SKM-1 (cell line): ENCODE measurements at regions not wholly inside any gene's neighbourhood (a gene's known extent, or its start where the extent isn't known, plus 50 kb on each side); places are given as distances from the start of the nearest gene placed in this dataset.

Experiments
- DNase-seq: peaks from one replicate; lab custom pipeline; 2025; ENCODE audit not compliant: unreplicated experiment; lab: John Stamatoyannopoulos, UW

DNA sequence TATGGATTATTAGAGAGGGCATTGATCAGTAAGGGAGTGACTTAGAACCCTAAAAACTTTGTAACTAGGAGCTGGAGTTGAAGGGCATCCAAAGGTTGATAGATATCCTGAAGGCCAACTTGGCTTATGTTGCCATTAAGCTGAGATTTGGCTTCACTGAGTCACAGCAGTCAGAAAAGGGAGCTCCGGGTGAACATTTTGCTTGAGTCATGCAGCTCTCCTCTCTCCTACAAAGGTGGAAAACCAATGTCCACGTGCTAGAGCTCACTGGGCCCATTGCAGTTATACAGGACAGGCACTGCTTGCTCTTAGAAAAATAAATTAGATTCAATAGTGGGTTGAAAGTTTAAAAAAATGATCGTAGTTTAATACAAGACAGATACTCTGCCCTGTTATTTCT, 87.3 kb upstream of the LRIG3 start:
- no peak for DNase-seq

DNA sequence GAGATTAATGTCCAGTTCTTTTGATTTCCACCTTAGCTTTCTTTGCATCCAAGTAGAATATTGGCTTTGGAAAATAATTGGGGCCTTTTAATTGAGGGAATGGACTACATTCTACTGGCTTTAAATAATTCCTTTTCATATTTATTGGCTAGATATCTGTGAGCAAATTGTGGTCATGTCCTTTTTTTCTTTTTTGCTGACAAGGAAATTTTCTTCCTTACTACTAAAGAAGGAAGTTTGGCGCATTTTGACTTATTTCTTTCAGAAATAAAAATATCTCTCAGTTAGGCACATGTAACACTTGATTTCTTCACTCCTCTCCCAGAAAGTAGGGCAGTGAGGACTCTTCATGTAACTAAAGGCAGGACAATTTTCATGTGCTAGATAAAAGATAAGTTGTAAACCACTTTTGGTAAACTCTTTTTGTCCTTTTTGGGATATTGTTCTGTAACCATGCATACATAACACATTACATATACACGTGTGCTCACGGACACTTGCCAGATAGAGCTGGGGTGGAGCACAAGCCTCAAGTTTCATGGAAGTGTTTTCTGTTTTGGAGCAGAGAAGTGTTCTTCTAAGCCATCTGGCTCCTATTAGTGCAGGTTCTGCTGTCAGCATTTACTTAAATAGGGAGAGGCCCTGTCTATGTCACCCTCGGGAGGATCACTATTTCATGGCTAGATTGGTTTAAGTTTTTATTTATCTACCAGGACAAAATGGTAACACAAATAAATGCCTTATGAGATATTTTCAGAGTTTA, 85.1 kb upstream of the LRIG3 start:
- DNase-seq = no peak

DNA sequence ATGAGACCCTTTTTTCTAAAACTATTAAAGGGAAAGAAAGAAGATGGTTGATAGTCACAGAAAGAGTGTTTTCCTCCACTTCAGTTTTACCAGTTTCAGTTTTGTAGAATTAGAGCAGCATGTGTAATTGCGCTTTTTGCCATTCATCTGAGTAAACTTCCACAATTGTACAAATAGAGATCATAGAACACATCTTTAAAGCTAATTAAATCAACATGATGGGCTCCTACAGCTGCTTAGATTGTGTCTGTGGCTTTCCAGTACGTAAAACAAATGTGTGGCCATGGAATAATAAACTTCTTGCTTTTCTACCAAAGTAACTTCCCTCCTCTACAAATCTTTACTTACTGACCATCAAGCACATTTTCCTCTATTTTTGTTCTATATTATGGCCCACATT, 84.2 kb upstream of the LRIG3 start:
- DNase-seq = no peak

DNA sequence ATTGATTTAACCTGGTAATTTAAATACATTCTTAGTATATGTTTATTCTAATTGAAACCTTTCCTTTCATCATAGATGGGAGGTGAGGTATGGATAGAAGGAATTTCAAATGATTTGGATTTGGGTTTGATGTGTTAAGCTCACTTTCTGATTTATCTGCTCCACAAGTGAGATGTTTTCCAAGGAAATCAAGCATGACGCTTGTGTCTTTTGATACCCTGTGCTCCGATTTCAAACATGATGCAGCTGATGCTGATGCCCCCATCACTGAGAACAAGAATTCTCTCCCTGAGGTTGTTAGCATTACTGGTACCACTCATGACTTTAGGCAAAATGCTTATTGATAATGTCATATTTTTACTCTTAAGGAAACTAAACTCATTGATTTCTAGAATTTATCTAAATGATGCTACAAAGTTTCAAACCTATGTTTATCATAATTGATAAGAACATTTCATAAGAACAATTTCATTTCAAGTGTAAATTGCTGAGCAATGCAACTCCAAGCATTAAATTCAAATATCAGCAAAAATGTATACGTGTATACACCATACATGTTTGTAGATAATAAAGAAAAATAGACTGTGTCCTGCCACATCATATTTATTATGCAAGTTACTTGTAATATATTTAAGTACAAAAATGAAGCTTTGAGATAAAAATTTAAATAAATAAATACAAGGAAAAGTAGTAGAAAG, 75.5 kb upstream of the LRIG3 start:
- no peak for DNase-seq

DNA sequence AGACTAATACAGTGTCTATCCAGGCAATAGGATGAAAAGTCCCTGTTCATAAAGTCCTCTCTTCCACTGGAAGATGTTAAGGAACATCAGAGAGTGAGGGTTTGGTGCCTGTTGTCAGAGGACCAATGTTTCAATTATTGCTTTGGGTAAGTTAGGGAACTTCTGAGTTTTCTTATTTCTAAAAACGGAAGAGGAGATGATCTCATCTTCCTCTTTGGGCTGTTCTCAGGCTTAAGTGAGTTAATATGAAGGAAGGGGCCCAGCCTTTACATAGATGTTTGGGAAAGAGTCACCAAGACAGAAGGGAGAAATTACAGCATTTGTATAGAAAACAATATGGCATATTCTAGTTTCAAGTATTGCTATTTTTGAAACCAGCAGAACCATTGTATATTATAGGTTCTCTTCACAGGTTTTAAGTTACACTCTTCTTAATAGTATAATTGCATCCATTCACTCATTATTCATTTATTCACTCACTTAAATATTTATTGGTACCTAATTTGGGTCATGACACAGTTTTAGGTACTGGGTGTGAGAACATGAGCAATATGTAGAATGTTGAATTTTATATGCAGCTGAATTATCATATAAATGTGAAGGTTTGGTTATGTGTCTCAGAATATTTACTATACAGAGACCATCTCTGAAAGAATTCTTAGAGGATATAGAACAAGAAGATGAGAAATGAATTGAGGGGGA, 68.5 kb upstream of the LRIG3 start:
- DNase-seq = peak; percentile 21

DNA sequence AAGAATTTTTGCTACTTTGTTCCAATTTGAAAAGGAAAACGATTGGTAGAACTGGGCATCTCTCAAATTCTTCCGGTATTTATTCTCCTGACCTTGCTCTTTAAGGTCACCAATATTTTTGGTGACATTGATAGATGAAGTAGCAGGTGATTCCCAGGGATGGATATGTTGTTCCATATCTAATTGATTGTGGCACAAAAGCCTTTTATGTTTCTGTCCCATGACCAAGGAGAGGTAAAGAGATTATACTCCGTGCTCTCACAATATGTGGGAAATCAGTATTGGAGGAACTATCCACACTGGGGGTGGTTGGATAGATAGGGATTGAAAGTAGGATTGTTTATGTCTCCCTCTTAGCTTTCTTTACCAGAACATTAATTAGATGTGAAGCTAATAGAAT, 61.7 kb upstream of the LRIG3 start:
- DNase-seq = no peak

DNA sequence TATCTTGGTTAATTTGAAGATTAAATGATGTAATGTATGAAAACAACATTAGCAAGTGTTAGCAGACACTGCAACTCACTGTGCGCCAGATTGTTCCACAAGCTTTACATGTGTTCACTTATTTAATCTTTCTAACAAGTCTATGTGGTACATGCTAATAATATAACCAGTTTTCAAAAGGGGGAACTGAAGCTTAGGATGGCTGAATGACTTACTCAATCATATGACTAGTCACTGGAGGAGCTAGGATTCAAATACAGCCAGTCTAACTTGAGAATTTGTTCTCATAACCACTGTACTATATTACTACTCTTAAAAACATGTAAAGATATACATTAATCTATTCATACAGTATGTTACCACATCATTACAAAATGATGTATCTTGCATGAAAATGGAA, 60.5 kb upstream of the LRIG3 start:
- no peak for DNase-seq

DNA sequence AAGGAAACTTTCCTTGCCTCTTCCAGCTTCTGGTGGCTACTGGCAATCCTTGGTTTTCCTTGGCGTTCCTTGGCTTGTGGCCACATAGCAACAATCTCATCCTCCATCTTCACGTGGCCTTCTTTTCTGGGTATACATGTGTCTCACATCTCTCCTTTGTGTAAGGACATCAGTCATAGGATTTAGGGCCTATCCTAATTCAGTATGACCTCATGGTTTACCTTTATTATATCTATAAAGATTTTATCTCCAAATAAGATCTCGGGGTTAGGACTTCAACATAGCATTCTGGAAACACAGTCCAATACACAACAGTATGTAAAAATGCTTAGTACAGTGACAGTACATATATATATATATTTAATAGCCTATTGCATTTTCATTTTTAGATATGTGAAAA, 58.4 kb upstream of the LRIG3 start:
- no peak for DNase-seq

DNA sequence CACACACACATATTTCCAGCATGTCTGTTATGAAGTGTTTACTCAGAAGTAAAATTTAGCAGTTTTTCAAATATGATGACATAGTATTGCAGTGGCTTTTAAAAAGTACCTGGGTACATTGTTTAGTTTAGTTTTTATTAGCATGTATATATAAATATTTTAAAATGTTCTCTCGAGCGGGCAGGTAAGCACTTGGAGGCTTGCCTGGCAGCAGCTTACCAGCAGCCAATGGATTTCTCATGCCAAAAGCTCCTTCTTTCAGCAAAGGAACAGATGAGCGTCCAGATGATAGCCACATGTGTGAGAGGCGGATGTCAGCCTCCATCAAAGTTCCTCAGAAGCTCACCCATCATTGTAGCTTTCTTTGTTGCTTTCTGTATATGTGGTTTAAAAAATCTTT, 57.2 kb upstream of the LRIG3 start:
- no peak for DNase-seq

DNA sequence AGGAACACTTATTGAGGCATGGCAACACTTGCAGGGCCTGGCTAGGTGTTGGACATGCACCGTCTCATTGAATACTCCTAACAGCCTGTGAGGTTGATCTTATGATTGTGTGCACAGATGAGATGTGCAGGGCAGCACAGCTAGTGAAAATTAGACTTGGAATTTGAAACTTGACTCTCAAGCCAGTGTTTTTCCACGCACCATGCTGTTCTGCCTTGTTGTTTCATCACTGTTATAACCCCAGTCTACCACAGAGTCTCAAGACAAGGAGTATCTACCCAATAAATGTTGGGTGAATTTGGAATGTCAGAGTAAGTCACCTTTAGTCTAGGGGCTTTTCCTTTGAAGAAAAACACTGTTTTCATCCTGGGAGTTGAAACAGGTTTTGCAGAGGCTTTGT, 55.8 kb upstream of the LRIG3 start:
- no peak for DNase-seq
